Limb (tissue), 2 donors: ENCODE measurements at regions not wholly inside any gene's neighbourhood (a gene's known extent, or its start where the extent isn't known, plus 50 kb on each side); places are given as distances from the start of the nearest gene placed in this dataset.
A peak's percentile ranks its signal among the peaks of the same experiment; 100 is the strongest.
"Not testable (repeated sequence)": the region's sequence is repeated elsewhere in the genome, so short reads cannot be mapped to it uniquely, and the experiment has no call there.

Source experiments
- DNase-seq, 2 donors: peaks; one replicate each; pipeline ENCODE4 v3.0.0-alpha.2; 2016; ENCODE audit errors: extremely low spot score in 2 of 2

- not testable (repeated sequence) for DNase-seq
These were observed 768.4 kb upstream of the KIRREL3 start for GRCh38 chr11:127768931-127769330.

GRCh38 chr11:127766734-127767133, 766.2 kb upstream of the KIRREL3 start:
- DNase-seq = no peak

GRCh38 chr11:127738771-127739286, 738.3 kb upstream of the KIRREL3 start:
- DNase-seq = no peak

- DNase-seq = no peak
These were observed 736.9 kb upstream of the KIRREL3 start for GRCh38 chr11:127737499-127737898.

- no peak for DNase-seq
These were observed 733.0 kb upstream of the KIRREL3 start for GRCh38 chr11:127733552-127733951.

- DNase-seq = no peak
These were observed 725.8 kb upstream of the KIRREL3 start for GRCh38 chr11:127726367-127726766.

DNA sequence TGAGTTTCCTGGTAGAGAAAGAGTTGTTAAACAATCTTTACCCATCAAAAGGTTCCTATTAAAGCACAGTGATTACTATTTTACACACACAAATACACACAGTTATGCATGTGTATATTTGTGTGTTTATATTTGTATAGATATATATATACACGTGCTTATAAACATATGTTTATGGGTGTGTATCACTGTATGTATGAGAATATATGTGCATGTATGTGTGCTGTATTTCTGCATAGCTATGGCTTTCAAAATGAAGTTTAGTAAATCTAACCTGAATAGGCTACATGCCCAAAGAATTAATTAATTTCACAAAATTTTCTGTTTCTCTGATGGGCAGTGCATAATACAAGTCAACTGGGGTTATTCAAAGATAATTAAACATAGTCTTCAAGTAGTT, 723.1 kb upstream of the KIRREL3 start:
- no peak for DNase-seq

DNA sequence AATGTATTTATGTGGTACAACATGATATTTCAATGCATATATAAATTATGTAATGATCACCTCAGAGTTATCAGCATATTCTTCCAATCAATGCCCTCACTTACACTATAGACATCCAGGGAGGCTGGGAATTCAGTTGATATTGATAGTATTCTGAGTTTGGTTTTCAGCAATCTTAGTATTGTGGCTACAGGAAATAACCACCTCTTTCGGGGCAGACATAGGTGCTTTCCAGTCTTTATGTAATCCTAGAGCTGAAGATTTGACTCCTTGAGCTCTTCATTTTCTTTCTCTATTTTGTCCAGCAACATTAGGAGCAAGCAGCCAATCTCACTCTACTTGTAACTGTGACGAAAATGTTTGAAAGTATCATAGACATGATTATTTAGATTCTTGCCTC, 712.7 kb upstream of the KIRREL3 start:
- no peak for DNase-seq

DNA sequence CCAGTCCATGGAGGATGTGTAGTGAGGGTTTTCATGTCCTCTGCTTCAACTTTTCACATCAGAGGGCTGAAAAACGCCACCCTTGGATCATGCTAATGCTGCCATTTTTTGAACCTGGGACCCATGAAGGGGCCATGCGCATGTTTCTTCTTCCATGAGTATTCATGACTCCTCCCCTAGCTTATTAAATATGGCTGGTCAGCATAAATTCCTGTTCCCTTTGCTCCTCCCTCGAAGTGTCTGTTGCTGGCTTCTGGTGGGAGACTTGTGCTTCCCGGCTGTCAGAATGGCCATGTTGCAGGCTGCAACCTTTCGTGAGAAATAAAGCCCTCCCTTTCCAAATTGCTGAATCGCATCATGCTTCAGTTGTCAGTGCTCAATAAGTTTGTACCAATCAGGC, 711.2 kb upstream of the KIRREL3 start:
- no peak for DNase-seq

GRCh38 chr11:127710831-127711230, 710.3 kb upstream of the KIRREL3 start:
- no peak for DNase-seq

DNA sequence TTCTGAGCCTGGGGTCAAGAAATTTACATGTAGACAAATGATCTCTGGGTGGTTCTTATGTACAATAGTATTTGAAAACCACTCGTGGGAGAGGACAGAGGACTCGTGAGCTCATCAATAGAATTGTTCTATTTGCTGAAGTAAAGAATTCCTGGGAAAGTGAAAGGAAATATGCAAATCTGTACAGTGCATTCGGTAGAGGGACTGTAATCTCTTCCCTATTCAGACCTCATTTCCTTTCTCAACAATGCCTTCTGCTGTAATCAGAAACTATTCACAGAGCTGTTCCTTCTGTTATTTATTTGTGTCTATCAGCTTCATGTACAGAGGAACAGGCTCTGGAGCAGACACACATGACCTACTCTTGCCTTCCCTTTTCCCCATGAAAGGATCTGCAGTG, 709.4 kb upstream of the KIRREL3 start:
- no peak for DNase-seq

GRCh38 chr11:127693686-127694085, 693.1 kb upstream of the KIRREL3 start:
- DNase-seq = no peak

GRCh38 chr11:127683321-127683720, 682.8 kb upstream of the KIRREL3 start:
- DNase-seq = peak in 1 of 2 donors; percentile 16

- no peak for DNase-seq
These were observed 679.4 kb upstream of the KIRREL3 start for GRCh38 chr11:127679816-127680545.

- DNase-seq = no peak
These were observed 678.1 kb upstream of the KIRREL3 start for GRCh38 chr11:127678631-127679030.

- no peak for DNase-seq
These were observed 677.3 kb upstream of the KIRREL3 start for GRCh38 chr11:127677660-127678425.

GRCh38 chr11:127675581-127675980, 675.0 kb upstream of the KIRREL3 start:
- DNase-seq = no peak

GRCh38 chr11:127674754-127675153, 674.2 kb upstream of the KIRREL3 start:
- no peak for DNase-seq

- peak in 1 of 2 donors; percentile 32 for DNase-seq
These were observed 670.0 kb upstream of the KIRREL3 start for GRCh38 chr11:127670374-127671119.

GRCh38 chr11:127656116-127656836, 655.7 kb upstream of the KIRREL3 start:
- no peak for DNase-seq

DNA sequence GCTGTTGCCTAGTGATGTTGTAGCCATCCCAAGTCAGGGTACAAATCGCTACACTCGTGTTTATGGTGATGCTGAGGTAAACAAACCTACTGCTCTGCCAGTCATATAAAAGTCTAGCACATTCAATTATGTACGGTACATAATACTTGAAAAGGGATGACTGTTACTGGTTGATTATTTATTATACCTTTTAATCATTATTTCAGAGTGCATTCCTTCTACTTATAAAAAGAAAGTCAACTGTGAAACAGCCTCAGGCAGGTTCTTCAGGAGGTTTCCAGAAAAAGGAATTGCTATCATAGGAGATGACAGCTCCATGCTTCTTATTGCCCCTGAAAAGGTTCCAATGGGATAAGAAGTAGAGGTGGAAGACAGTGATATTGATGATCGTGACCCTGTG, 652.5 kb upstream of the KIRREL3 start:
- DNase-seq = no peak
